Neuronal stem cell (in vitro differentiated cells): ENCODE measurements at regions not wholly inside any gene's neighbourhood (a gene's known extent, or its start where the extent isn't known, plus 50 kb on each side); places are given as distances from the start of the nearest gene placed in this dataset.
"Not testable (repeated sequence)": the region's sequence is repeated elsewhere in the genome, so short reads cannot be mapped to it uniquely, and the experiment has no call there.

Source experiments
- DNase-seq: peaks from one replicate; pipeline ENCODE4 v3.0.0-alpha.2; 2013; ENCODE audit warnings: low spot score
- H2AFZ ChIP-seq: one replicate; pipeline ENCODE4 v1.6.1; 2013; ENCODE audit warnings: mild to moderate bottlenecking, low read length, inconsistent platforms
- H2AK5ac ChIP-seq: 2 replicates; pipeline ENCODE4 v1.6.1; 2013; ENCODE audit warnings: low read depth, mild to moderate bottlenecking, inconsistent platforms, low read length, moderate library complexity, mixed read lengths
- H2BK120ac ChIP-seq: 2 replicates; pipeline ENCODE4 v1.6.1; 2013; ENCODE audit warnings: low read depth, mild to moderate bottlenecking, inconsistent platforms, low read length, moderate library complexity, mixed read lengths
- H2BK12ac ChIP-seq: one replicate; pipeline ENCODE4 v1.6.1; 2013; ENCODE audit warnings: low read length, inconsistent platforms
- H2BK15ac ChIP-seq: 2 replicates; pipeline ENCODE4 v1.6.1; 2013; ENCODE audit warnings: mild to moderate bottlenecking, low read length, inconsistent platforms, mixed read lengths
- H2BK5ac ChIP-seq: one replicate; pipeline ENCODE4 v1.6.1; 2013; ENCODE audit warnings: inconsistent platforms, mild to moderate bottlenecking, low read length, moderate library complexity
- H3K14ac ChIP-seq: one replicate; pipeline ENCODE4 v1.6.1; 2013; ENCODE audit warnings: low read length, inconsistent platforms
- H3K18ac ChIP-seq: 2 replicates; pipeline ENCODE4 v1.6.1; 2013; ENCODE audit warnings: low read length, inconsistent platforms
- H3K23ac ChIP-seq: 2 replicates; pipeline ENCODE4 v1.6.1; 2013; ENCODE audit warnings: low read depth, mild to moderate bottlenecking, mixed read lengths, low read length, inconsistent platforms; ENCODE audit not compliant: poor library complexity
- H3K27ac ChIP-seq: replicated peaks from 3 replicates; pipeline ENCODE4 v1.5.1; 2013; ENCODE audit warnings: low read length, inconsistent platforms
- H3K27me3 ChIP-seq, 3 experiments: 2 replicates each; pipeline ENCODE4 v1.6.1; 2013; ENCODE audit warnings: low read length in 3 of 3, mild to moderate bottlenecking in 2 of 3, inconsistent platforms in 1 of 3, low read depth in 1 of 3, mixed read lengths in 1 of 3, moderate library complexity in 1 of 3; ENCODE audit not compliant: control insufficient read depth in 3 of 3, insufficient read depth in 3 of 3
- H3K36me3 ChIP-seq, 2 donors: replicated peaks in 1 of 2; 2 replicates each; pipeline ENCODE4 v1.6.1; 2013; ENCODE audit warnings: low read length in 2 of 2; ENCODE audit not compliant: control insufficient read depth in 2 of 2, insufficient read depth in 2 of 2
- H3K4ac ChIP-seq: 2 replicates; pipeline ENCODE4 v1.6.1; 2013; ENCODE audit warnings: inconsistent platforms, mild to moderate bottlenecking, low read length, moderate library complexity
- H3K4me1 ChIP-seq, 2 donors: 1 replicate in 1 of 2; 2 replicates in 1 of 2; pipeline ENCODE4 v1.6.1; 2013; ENCODE audit warnings: low read length in 2 of 2, low read depth in 1 of 2; ENCODE audit not compliant: control insufficient read depth in 2 of 2, insufficient read depth in 1 of 2
- H3K4me2 ChIP-seq: one replicate; pipeline ENCODE4 v1.6.1; 2013; ENCODE audit warnings: mild to moderate bottlenecking, low read length, inconsistent platforms; ENCODE audit not compliant: insufficient read depth, poor library complexity, severe bottlenecking
- H3K4me3 ChIP-seq, 2 donors: 2 replicates each; pipeline ENCODE4 v1.5.1; 2013; ENCODE audit warnings: low read length in 2 of 2, mild to moderate bottlenecking in 2 of 2, inconsistent platforms in 1 of 2, moderate library complexity in 1 of 2
- H3K79me1 ChIP-seq: one replicate; pipeline ENCODE4 v1.6.1; 2013; ENCODE audit warnings: low read depth, mild to moderate bottlenecking, inconsistent platforms, low read length, moderate library complexity
- H3K9ac ChIP-seq: one replicate; pipeline ENCODE4 v1.6.1; 2013; ENCODE audit warnings: mild to moderate bottlenecking, low read depth, low read length, inconsistent platforms; ENCODE audit not compliant: poor library complexity
- H3K9me3 ChIP-seq, 2 donors: replicated peaks in 1 of 2; 2 replicates each; pipeline versions ENCODE3 to v1.6.1; 2013; ENCODE audit warnings: low read length in 2 of 2, mild to moderate bottlenecking in 2 of 2, inconsistent platforms in 1 of 2, low read depth in 1 of 2, mixed read lengths in 1 of 2, moderate library complexity in 1 of 2; ENCODE audit not compliant: control insufficient read depth in 2 of 2, insufficient read depth in 1 of 2
- H4K8ac ChIP-seq: one replicate; pipeline ENCODE4 v1.6.1; 2013; ENCODE audit warnings: low read depth, mild to moderate bottlenecking, inconsistent platforms, low read length, moderate library complexity
- H4K91ac ChIP-seq: one replicate; pipeline ENCODE4 v1.6.1; 2013; ENCODE audit warnings: low read length, low read depth, mild to moderate bottlenecking, inconsistent platforms; ENCODE audit not compliant: poor library complexity
- WGBS, 2 donors: extraction: QIAGEN DNeasy Blood & Tissue Kit; methylation state at CpG; one replicate each; pipeline ENCODE4 v1.1.7; 2013; ENCODE audit warnings: missing lambda C conversion rate in 2 of 2, mixed read lengths in 1 of 2; ENCODE audit not compliant: insufficient read length in 2 of 2, insufficient replicate concordance in 1 of 2; ENCODE audit errors: extremely low coverage in 2 of 2; 5-methylcytosine and 5-hydroxymethylcytosine counted together

GRCh38 chr10:76764921-76765320 lies 872.7 kb downstream of the KCNMA1 start:
- H2BK5ac ChIP-seq, H3K9ac ChIP-seq, H2AK5ac ChIP-seq, H4K8ac ChIP-seq, DNase-seq, H2AFZ ChIP-seq, H2BK15ac ChIP-seq, H3K18ac ChIP-seq, H3K14ac ChIP-seq, H3K4ac ChIP-seq, H3K23ac ChIP-seq, H3K36me3 ChIP-seq, H3K4me1 ChIP-seq, H3K4me3 ChIP-seq, H3K79me1 ChIP-seq, H2BK12ac ChIP-seq, H3K27me3 ChIP-seq, H3K27ac ChIP-seq, H2BK120ac ChIP-seq, H4K91ac ChIP-seq, H3K9me3 ChIP-seq, H3K4me2 ChIP-seq: not testable (repeated sequence)
- no CpG with 5 or more reads among the region's 3 CpGs for WGBS, 2 donors

GRCh38 chr10:76764177-76764576 lies 873.4 kb downstream of the KCNMA1 start:
- no peak overlapping the region for H4K8ac ChIP-seq
- no peak overlapping the region for H3K18ac ChIP-seq
- no peak overlapping the region for H2BK5ac ChIP-seq
- H3K36me3 ChIP-seq, result no peaks in the 10 kb centered on the region
- no peak overlapping the region for H3K9ac ChIP-seq
- no peak overlapping the region for H3K4me3 ChIP-seq
- no peak overlapping the region for H2BK15ac ChIP-seq
- H3K27me3 ChIP-seq, result no peaks in the 10 kb centered on the region
- H3K79me1 ChIP-seq, result no peaks in the 10 kb centered on the region
- H3K4ac ChIP-seq, result no peak overlapping the region
- H3K14ac ChIP-seq, result no peak overlapping the region
- DNase-seq, result no peak
- no peak overlapping the region for H2BK12ac ChIP-seq
- no peaks in the 10 kb centered on the region for H3K9me3 ChIP-seq
- no peak overlapping the region for H3K23ac ChIP-seq
- no peak overlapping the region for H2AFZ ChIP-seq
- H2BK120ac ChIP-seq, result no peak overlapping the region
- no peak overlapping the region for H2AK5ac ChIP-seq
- no peak overlapping the region for H3K27ac ChIP-seq
- no peak overlapping the region for H4K91ac ChIP-seq
- WGBS, 2 donors, result no CpG with 5 or more reads among the region's 3 CpGs
- H3K4me1 ChIP-seq, result no peaks in the 10 kb centered on the region
- no peak overlapping the region for H3K4me2 ChIP-seq

GRCh38 chr10:76763376-76763775 lies 874.2 kb downstream of the KCNMA1 start:
- H2AK5ac ChIP-seq, result no peak overlapping the region
- H3K4me1 ChIP-seq, result no peaks in the 10 kb centered on the region
- no peak overlapping the region for H3K4ac ChIP-seq
- H2BK120ac ChIP-seq, result no peak overlapping the region
- H2BK5ac ChIP-seq, result no peak overlapping the region
- no peak overlapping the region for H2AFZ ChIP-seq
- no peak overlapping the region for H3K18ac ChIP-seq
- H3K9ac ChIP-seq, result no peak overlapping the region
- H4K91ac ChIP-seq, result no peak overlapping the region
- no peak overlapping the region for H3K14ac ChIP-seq
- H2BK15ac ChIP-seq, result no peak overlapping the region
- DNase-seq, result no peak
- H3K9me3 ChIP-seq, result no peaks in the 10 kb centered on the region
- H3K36me3 ChIP-seq, result no peaks in the 10 kb centered on the region
- H3K27ac ChIP-seq, result no peak overlapping the region
- WGBS, 2 donors, result no CpG with 5 or more reads among the region's 1 CpG
- no peak overlapping the region for H3K23ac ChIP-seq
- H2BK12ac ChIP-seq, result no peak overlapping the region
- H3K27me3 ChIP-seq, result no peaks in the 10 kb centered on the region
- no peak overlapping the region for H3K4me3 ChIP-seq
- H3K79me1 ChIP-seq, result no peaks in the 10 kb centered on the region
- H3K4me2 ChIP-seq, result no peak overlapping the region
- H4K8ac ChIP-seq, result no peak overlapping the region

GRCh38 chr10:76759681-76760080 lies 877.9 kb downstream of the KCNMA1 start:
- H3K9me3 ChIP-seq, result no peaks in the 10 kb centered on the region
- H3K27ac ChIP-seq, result no peak overlapping the region
- H2BK5ac ChIP-seq, result no peak overlapping the region
- no peaks in the 10 kb centered on the region for H3K79me1 ChIP-seq
- no peak overlapping the region for H3K4me3 ChIP-seq
- no peaks in the 10 kb centered on the region for H3K4me1 ChIP-seq
- DNase-seq, result no peak
- H3K9ac ChIP-seq, result no peak overlapping the region
- no peak overlapping the region for H2AK5ac ChIP-seq
- no peak overlapping the region for H2BK12ac ChIP-seq
- no peaks in the 10 kb centered on the region for H3K36me3 ChIP-seq
- H2BK120ac ChIP-seq, result no peak overlapping the region
- no peak overlapping the region for H3K14ac ChIP-seq
- WGBS, 2 donors, result no CpG with 5 or more reads among the region's 3 CpGs
- no peak overlapping the region for H3K18ac ChIP-seq
- H2AFZ ChIP-seq, result no peak overlapping the region
- no peaks in the 10 kb centered on the region for H3K27me3 ChIP-seq
- no peak overlapping the region for H4K8ac ChIP-seq
- no peak overlapping the region for H3K4ac ChIP-seq
- no peak overlapping the region for H3K23ac ChIP-seq
- no peak overlapping the region for H3K4me2 ChIP-seq
- H4K91ac ChIP-seq, result no peak overlapping the region
- no peak overlapping the region for H2BK15ac ChIP-seq
